GM12891 (cell line): ENCODE measurements at regions not wholly inside any gene's neighbourhood (a gene's known extent, or its start where the extent isn't known, plus 50 kb on each side); places are given as distances from the start of the nearest gene placed in this dataset.

Source experiments
- PAX5 ChIP-seq: IDR thresholded peaks from 2 replicates; pipeline ENCODE4 v1.6.1; 2011; ENCODE audit warnings: low read length, moderate library complexity, mild to moderate bottlenecking; ENCODE audit not compliant: insufficient read depth, severe bottlenecking
- POLR2A ChIP-seq: IDR thresholded peaks from 2 replicates; pipeline ENCODE4 v1.6.1; 2011; ENCODE audit warnings: low read depth, low read length, control low read depth
- POLR2AphosphoS5 ChIP-seq: IDR thresholded peaks from 2 replicates; pipeline ENCODE4 v1.6.1; 2011; ENCODE audit warnings: low read depth, low read length, control low read depth
- POU2F2 ChIP-seq: IDR thresholded peaks from 2 replicates; pipeline ENCODE4 v1.6.1; 2011; ENCODE audit warnings: low read depth, mild to moderate bottlenecking, control low read depth, low read length, moderate library complexity
- SPI1 ChIP-seq: IDR thresholded peaks from 2 replicates; pipeline ENCODE4 v1.6.1; 2011; ENCODE audit warnings: low read depth, low read length, control low read depth
- TAF1 ChIP-seq: IDR thresholded peaks from 2 replicates; pipeline ENCODE4 v1.6.1; 2011; ENCODE audit warnings: low read depth, low read length, control low read depth

DNA sequence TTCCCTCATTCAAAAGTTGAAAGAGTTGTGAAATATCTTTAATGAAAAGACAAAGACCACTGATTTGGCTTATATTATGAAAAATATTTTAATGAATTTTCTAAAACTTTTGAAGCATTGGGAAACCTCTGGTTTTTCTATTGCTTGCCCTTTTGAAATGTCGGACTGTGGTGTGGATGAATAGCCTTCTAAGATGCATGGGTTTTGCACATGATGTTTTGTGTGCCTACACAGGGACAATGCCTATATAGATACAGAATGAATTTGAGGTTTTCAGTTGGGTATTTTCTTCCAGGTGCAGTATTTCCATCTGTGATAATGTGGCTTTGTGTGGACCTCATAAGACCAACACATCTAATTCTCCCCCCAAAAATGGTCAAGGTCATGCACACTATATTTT is 1437.9 kb downstream of the REEP3 start:
- TF ChIP-seq POLR2A: no peak
- no peak for TF ChIP-seq POU2F2
- no peak for TF ChIP-seq SPI1
- no peak for TF ChIP-seq POLR2AphosphoS5
- TF ChIP-seq PAX5: no peak
- TF ChIP-seq TAF1: no peak
